GM23338 (cell line): ENCODE measurements at regions not wholly inside any gene's neighbourhood (a gene's known extent, or its start where the extent isn't known, plus 50 kb on each side); places are given as distances from the start of the nearest gene placed in this dataset.

Source experiments
- ATAC-seq: fragments of 200-7000 bp; cut with Tn5 transposase; 3 replicates; pipeline ENCODE4 v1.9.1; 2020
- DNase-seq: peaks from one replicate; pipeline ENCODE4 v3.0.0-alpha.2; 2015; ENCODE audit warnings: low spot score
- H2AFZ ChIP-seq: fragments of 200-600 bp; sonication (generic); 2 replicates; pipeline ENCODE4 v1.8.0; 2016; ENCODE audit warnings: antibody characterized with exemption, mild to moderate bottlenecking, moderate library complexity
- H3F3A ChIP-seq: fragments of 200-600 bp; sonication (generic); replicated peaks from 2 replicates; pipeline ENCODE4 v1.8.0; 2017; ENCODE audit warnings: antibody characterized with exemption, mixed run types, low read depth
- H3K27ac ChIP-seq: fragments of 200-600 bp; sonication (generic); 2 replicates; pipeline ENCODE4 v1.6.1; 2016; ENCODE audit warnings: low read depth
- H3K27me3 ChIP-seq: fragments of 200-600 bp; sonication (generic); 2 replicates; pipeline ENCODE4 v1.8.0; 2016; ENCODE audit warnings: mild to moderate bottlenecking, mixed run types, moderate library complexity; ENCODE audit not compliant: insufficient read depth
- H3K36me3 ChIP-seq: fragments of 200-600 bp; sonication (generic); 2 replicates; pipeline ENCODE4 v1.8.0; 2016; ENCODE audit warnings: mild to moderate bottlenecking; ENCODE audit not compliant: insufficient read depth
- H3K4me1 ChIP-seq: fragments of 200-600 bp; sonication (generic); 2 replicates; pipeline ENCODE4 v1.8.0; 2016; ENCODE audit warnings: mild to moderate bottlenecking, moderate library complexity; ENCODE audit not compliant: insufficient read depth
- H3K4me2 ChIP-seq: fragments of 200-600 bp; sonication (generic); 2 replicates; pipeline ENCODE4 v1.7.1; 2017; ENCODE audit warnings: mixed run types
- H3K4me3 ChIP-seq: fragments of 200-600 bp; sonication (generic); 2 replicates; pipeline ENCODE4 v1.6.1; 2016; ENCODE audit warnings: mixed run types
- H3K79me2 ChIP-seq: fragments of 200-600 bp; sonication (generic); replicated peaks from 2 replicates; pipeline ENCODE4 v1.8.0; 2017; ENCODE audit warnings: mild to moderate bottlenecking; ENCODE audit not compliant: insufficient read depth
- H3K9me2 ChIP-seq: fragments of 200-600 bp; sonication (generic); 2 replicates; pipeline ENCODE4 v1.8.0; 2017; ENCODE audit not compliant: insufficient read depth
- H4K20me1 ChIP-seq: fragments of 200-600 bp; sonication (generic); replicated peaks from 2 replicates; pipeline ENCODE4 v1.8.0; 2017; ENCODE audit warnings: mild to moderate bottlenecking; ENCODE audit not compliant: insufficient read depth
- H3K27ac Mint-ChIP-seq: 2 replicates; pipeline ENCODE4 v1.8.0; 2020; ENCODE audit warnings: inconsistent platforms, mild to moderate bottlenecking, moderate library complexity, mixed read lengths
- H3K27me3 Mint-ChIP-seq: 3 replicates; pipeline ENCODE4 v1.8.0; 2022; ENCODE audit warnings: low read depth, mild to moderate bottlenecking, moderate library complexity, mixed read lengths, inconsistent platforms; ENCODE audit not compliant: insufficient read depth, poor library complexity
- H3K36me3 Mint-ChIP-seq: 3 replicates; pipeline ENCODE4 v1.8.0; 2021; ENCODE audit warnings: low read depth, mild to moderate bottlenecking, inconsistent platforms, moderate library complexity, mixed read lengths
- H3K4me1 Mint-ChIP-seq: 3 replicates; pipeline ENCODE4 v1.8.0; 2020; ENCODE audit warnings: mild to moderate bottlenecking, inconsistent platforms, mixed read lengths
- H3K4me3 Mint-ChIP-seq: 3 replicates; pipeline ENCODE4 v1.8.0; 2021; ENCODE audit warnings: moderate library complexity, mild to moderate bottlenecking, inconsistent platforms, mixed read lengths
- H3K9me3 Mint-ChIP-seq: 3 replicates; pipeline ENCODE4 v1.8.0; 2020; ENCODE audit warnings: moderate library complexity, mild to moderate bottlenecking, inconsistent platforms, mixed read lengths
- CREB1 ChIP-seq: fragments of 250-450 bp; sonication (Bioruptor Pico); IDR thresholded peaks from 2 replicates; pipeline ENCODE4 v1.5.0; 2020; ENCODE audit warnings: low read depth, mild to moderate bottlenecking, moderate library complexity
- CTCF ChIP-seq, 2 experiments: fragments of 200-600 bp in 1 of 2; sonication (generic) in 1 of 2; conservative IDR thresholded peaks; 2 replicates each; pipeline versions ENCODE4 v1.5.1 to v1.6.1; 2016 to 2017; ENCODE audit warnings: antibody characterized with exemption in 2 of 2, low read depth in 2 of 2, mild to moderate bottlenecking in 2 of 2, moderate library complexity in 1 of 2
- EZH2 ChIP-seq: fragments of 200-600 bp; sonication (generic); IDR thresholded peaks from one replicate; pipeline ENCODE4 v1.8.0; 2017; ENCODE audit warnings: antibody characterized with exemption, mild to moderate bottlenecking, low read depth; ENCODE audit not compliant: unreplicated experiment
- EZH2phosphoT487 ChIP-seq: fragments of 200-600 bp; sonication (generic); IDR thresholded peaks from one replicate; pipeline ENCODE4 v1.8.1; 2018; ENCODE audit warnings: antibody characterized with exemption; ENCODE audit not compliant: unreplicated experiment
- JUNB ChIP-seq: IDR thresholded peaks from one replicate; pipeline ENCODE4 v1.6.1; 2016; ENCODE audit warnings: antibody characterized with exemption; ENCODE audit not compliant: unreplicated experiment
- NANOG ChIP-seq: IDR thresholded peaks from 2 replicates; pipeline ENCODE4 v1.6.1; 2016; ENCODE audit warnings: antibody characterized with exemption, borderline replicate concordance
- POLR2AphosphoS5 ChIP-seq: IDR thresholded peaks from 2 replicates; pipeline ENCODE4 v1.6.1; 2016; ENCODE audit warnings: antibody characterized with exemption, low read depth
- STAT1 ChIP-seq: IDR thresholded peaks from one replicate; pipeline ENCODE4 v1.6.1; 2016; ENCODE audit warnings: antibody characterized with exemption; ENCODE audit not compliant: unreplicated experiment
- ZNF114 ChIP-seq: fragments of 250-450 bp; sonication (Bioruptor Pico); IDR thresholded peaks from 2 replicates; pipeline ENCODE4 v1.5.0; 2020; ENCODE audit warnings: mild to moderate bottlenecking, moderate library complexity
- ZNF331 ChIP-seq: fragments of 250-450 bp; sonication (Bioruptor Pico); IDR thresholded peaks from 2 replicates; pipeline ENCODE4 v1.5.0; 2020; ENCODE audit warnings: low read depth, mild to moderate bottlenecking, moderate library complexity
- TF ChIP-seq, protein P1 (sequence below): fragments of 250-450 bp; sonication (Bioruptor Pico); IDR thresholded peaks from 2 replicates; pipeline ENCODE4 v1.5.0; 2020; ENCODE audit warnings: mild to moderate bottlenecking, moderate library complexity

GRCh38 chrX:10800796-10801195 lies 180.4 kb upstream of the MID1 start:
- H3K4me3 Mint-ChIP-seq = no peak overlapping the region
- Histone ChIP-seq H3K4me2 (no peak overlapping the region), H3K4me3 (no peak overlapping the region), H3F3A (no peaks in the 10 kb centered on the region), H3K9me2 (no peaks in the 10 kb centered on the region), H3K79me2 (no peaks in the 10 kb centered on the region), H2AFZ (no peak overlapping the region), H3K27me3 (no peaks in the 10 kb centered on the region), H3K36me3 (no peaks in the 10 kb centered on the region), H3K4me1 (no peaks in the 10 kb centered on the region), H4K20me1 (no peaks in the 10 kb centered on the region), H3K27ac (no peak overlapping the region)
- no peaks in the 10 kb centered on the region for H3K9me3 Mint-ChIP-seq
- no peak overlapping the region for H3K27ac Mint-ChIP-seq
- ATAC-seq (no peak), DNase-seq (no peak)
- no peak for TF ChIP-seq NANOG
- no peak for TF ChIP-seq ZNF114
- no peak for TF ChIP-seq CTCF (conservative IDR thresholded peaks at IDR 0.05; ENCODE audit: low read depth in 2 of 2)
- TF ChIP-seq POLR2AphosphoS5 = no peak
- TF ChIP-seq EZH2phosphoT487 = no peak
- no peak for TF ChIP-seq EZH2
- TF ChIP-seq ZNF331 = no peak
- H3K4me1 Mint-ChIP-seq = no peaks in the 10 kb centered on the region
- no peaks in the 10 kb centered on the region for H3K36me3 Mint-ChIP-seq
- H3K27me3 Mint-ChIP-seq = peaks cover 2% of the 10 kb centered on the region

DNA sequence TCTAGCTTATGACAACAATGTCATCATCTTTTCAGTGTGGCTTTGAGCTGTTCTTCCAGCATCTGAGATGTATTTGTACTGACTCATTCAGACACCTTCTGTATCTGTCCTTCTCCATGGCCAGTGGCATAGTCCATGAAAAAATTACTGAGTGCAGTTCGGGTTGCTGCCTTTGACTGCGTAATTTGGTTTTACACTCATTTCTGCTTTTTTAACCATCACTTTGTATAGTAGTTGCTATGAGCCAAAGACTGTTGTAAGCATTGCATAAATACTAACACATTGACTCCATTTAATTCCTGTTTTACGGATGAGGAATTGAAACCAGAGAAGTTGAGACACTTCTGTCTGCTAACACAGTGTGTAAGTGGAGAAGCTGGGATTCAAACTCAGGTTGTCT lies 190.7 kb upstream of the MID1 start:
- Mint-ChIP-seq H3K4me3 (no peak overlapping the region), H3K27me3 (no peaks in the 10 kb centered on the region), H3K36me3 (no peaks in the 10 kb centered on the region), H3K4me1 (no peaks in the 10 kb centered on the region), H3K27ac (no peak overlapping the region), H3K9me3 (no peaks in the 10 kb centered on the region; the same call in 2 of the 3 replicates)
- H3K27me3 ChIP-seq = no peaks in the 10 kb centered on the region
- no peak overlapping the region for H2AFZ ChIP-seq
- DNase-seq (no peak), ATAC-seq (no peak)
- H3K36me3 ChIP-seq = no peaks in the 10 kb centered on the region
- no peaks in the 10 kb centered on the region for H3K4me1 ChIP-seq
- H3F3A ChIP-seq = no peaks in the 10 kb centered on the region
- no peak for TF ChIP-seq JUNB
- H3K79me2 ChIP-seq = no peaks in the 10 kb centered on the region
- H4K20me1 ChIP-seq = no peaks in the 10 kb centered on the region
- H3K27ac ChIP-seq = no peak overlapping the region
- H3K4me3 ChIP-seq = no peak overlapping the region
- no peaks in the 10 kb centered on the region for H3K9me2 ChIP-seq
- H3K4me2 ChIP-seq = no peak overlapping the region

DNA sequence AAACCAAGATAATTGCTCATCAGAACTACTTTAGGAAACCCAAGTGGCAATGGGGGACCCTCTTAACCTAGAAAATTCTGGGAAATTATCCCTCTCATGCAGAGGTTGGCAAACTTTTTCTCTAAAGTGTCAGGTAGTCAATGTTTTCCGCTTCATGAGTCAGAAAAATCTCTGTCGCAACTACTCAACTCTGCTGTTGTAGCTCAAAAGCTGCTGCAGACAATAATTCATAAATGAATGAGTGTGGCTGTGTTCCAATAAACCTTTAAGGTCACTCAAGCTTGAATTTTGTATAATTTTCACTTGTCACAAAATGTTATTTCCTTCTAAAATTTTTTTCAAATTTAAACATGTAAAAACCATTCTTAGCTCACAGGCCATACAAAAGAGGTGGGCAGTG lies 193.4 kb upstream of the MID1 start:
- TF ChIP-seq ZNF331 (no peak), CREB1 (no peak), STAT1 (no peak), JUNB (no peak)
- TF ChIP-seq, protein P1, sequence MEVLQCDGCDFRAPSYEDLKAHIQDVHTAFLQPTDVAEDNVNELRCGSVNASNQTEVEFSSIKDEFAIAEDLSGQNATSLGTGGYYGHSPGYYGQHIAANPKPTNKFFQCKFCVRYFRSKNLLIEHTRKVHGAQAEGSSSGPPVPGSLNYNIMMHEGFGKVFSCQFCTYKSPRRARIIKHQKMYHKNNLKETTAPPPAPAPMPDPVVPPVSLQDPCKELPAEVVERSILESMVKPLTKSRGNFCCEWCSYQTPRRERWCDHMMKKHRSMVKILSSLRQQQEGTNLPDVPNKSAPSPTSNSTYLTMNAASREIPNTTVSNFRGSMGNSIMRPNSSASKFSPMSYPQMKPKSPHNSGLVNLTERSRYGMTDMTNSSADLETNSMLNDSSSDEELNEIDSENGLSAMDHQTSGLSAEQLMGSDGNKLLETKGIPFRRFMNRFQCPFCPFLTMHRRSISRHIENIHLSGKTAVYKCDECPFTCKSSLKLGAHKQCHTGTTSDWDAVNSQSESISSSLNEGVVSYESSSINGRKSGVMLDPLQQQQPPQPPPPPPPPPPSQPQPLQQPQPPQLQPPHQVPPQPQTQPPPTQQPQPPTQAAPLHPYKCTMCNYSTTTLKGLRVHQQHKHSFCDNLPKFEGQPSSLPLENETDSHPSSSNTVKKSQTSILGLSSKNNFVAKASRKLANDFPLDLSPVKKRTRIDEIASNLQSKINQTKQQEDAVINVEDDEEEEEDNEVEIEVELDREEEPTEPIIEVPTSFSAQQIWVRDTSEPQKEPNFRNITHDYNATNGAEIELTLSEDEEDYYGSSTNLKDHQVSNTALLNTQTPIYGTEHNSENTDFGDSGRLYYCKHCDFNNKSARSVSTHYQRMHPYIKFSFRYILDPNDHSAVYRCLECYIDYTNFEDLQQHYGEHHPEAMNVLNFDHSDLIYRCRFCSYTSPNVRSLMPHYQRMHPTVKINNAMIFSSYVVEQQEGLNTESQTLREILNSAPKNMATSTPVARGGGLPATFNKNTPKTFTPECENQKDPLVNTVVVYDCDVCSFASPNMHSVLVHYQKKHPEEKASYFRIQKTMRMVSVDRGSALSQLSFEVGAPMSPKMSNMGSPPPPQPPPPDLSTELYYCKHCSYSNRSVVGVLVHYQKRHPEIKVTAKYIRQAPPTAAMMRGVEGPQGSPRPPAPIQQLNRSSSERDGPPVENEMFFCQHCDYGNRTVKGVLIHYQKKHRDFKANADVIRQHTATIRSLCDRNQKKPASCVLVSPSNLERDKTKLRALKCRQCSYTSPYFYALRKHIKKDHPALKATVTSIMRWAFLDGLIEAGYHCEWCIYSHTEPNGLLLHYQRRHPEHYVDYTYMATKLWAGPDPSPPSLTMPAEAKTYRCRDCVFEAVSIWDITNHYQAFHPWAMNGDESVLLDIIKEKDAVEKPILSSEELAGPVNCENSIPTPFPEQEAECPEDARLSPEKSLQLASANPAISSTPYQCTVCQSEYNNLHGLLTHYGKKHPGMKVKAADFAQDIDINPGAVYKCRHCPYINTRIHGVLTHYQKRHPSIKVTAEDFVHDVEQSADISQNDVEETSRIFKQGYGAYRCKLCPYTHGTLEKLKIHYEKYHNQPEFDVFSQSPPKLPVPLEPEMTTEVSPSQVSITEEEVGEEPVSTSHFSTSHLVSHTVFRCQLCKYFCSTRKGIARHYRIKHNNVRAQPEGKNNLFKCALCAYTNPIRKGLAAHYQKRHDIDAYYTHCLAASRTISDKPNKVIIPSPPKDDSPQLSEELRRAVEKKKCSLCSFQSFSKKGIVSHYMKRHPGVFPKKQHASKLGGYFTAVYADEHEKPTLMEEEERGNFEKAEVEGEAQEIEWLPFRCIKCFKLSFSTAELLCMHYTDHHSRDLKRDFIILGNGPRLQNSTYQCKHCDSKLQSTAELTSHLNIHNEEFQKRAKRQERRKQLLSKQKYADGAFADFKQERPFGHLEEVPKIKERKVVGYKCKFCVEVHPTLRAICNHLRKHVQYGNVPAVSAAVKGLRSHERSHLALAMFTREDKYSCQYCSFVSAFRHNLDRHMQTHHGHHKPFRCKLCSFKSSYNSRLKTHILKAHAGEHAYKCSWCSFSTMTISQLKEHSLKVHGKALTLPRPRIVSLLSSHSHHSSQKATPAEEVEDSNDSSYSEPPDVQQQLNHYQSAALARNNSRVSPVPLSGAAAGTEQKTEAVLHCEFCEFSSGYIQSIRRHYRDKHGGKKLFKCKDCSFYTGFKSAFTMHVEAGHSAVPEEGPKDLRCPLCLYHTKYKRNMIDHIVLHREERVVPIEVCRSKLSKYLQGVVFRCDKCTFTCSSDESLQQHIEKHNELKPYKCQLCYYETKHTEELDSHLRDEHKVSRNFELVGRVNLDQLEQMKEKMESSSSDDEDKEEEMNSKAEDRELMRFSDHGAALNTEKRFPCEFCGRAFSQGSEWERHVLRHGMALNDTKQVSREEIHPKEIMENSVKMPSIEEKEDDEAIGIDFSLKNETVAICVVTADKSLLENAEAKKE (CRISPR knock-in tag) = no peak
- no peaks in the 10 kb centered on the region for H4K20me1 ChIP-seq
- no peaks in the 10 kb centered on the region for H3K9me2 ChIP-seq
- no peak overlapping the region for H2AFZ ChIP-seq
- H3K79me2 ChIP-seq = no peaks in the 10 kb centered on the region
- no peaks in the 10 kb centered on the region for H3F3A ChIP-seq
- DNase-seq (no peak), ATAC-seq (no peak)
- no peaks in the 10 kb centered on the region for H3K27me3 ChIP-seq
- Mint-ChIP-seq H3K4me1 (no peaks in the 10 kb centered on the region), H3K9me3 (no peaks in the 10 kb centered on the region; the same call in 2 of the 3 replicates), H3K27me3 (no peaks in the 10 kb centered on the region), H3K4me3 (no peak overlapping the region), H3K27ac (no peak overlapping the region), H3K36me3 (no peaks in the 10 kb centered on the region)
- H3K4me2 ChIP-seq = no peak overlapping the region
- H3K36me3 ChIP-seq = no peaks in the 10 kb centered on the region
- no peak overlapping the region for H3K27ac ChIP-seq
- H3K4me1 ChIP-seq = no peaks in the 10 kb centered on the region
- no peak overlapping the region for H3K4me3 ChIP-seq
